GDM1 (cell line): ENCODE measurements at regions not wholly inside any gene's neighbourhood (a gene's known extent, or its start where the extent isn't known, plus 50 kb on each side); places are given as distances from the start of the nearest gene placed in this dataset.

Experiments
- DNase-seq: peaks from one replicate; lab custom pipeline; 2025; lab: John Stamatoyannopoulos, UW

- DNase-seq, result no peak
These were observed 466.8 kb downstream of the ARHGEF28 start for GRCh38 chr5:74092766-74093165.

GRCh38 chr5:74085782-74086181 lies 459.8 kb downstream of the ARHGEF28 start:
- DNase-seq, result no peak

- DNase-seq, result no peak
These were observed 459.2 kb downstream of the ARHGEF28 start for GRCh38 chr5:74085186-74085585.

- no peak for DNase-seq
These were observed 457.2 kb downstream of the ARHGEF28 start for GRCh38 chr5:74083096-74083791.

- DNase-seq, result no peak
These were observed 456.6 kb downstream of the ARHGEF28 start for GRCh38 chr5:74082512-74083055.

- DNase-seq, result no peak
These were observed 455.1 kb downstream of the ARHGEF28 start for GRCh38 chr5:74081126-74081525.

- no peak for DNase-seq
These were observed 454.1 kb downstream of the ARHGEF28 start for GRCh38 chr5:74079971-74080556.

GRCh38 chr5:74075501-74076484 lies 449.8 kb downstream of the ARHGEF28 start:
- no peak for DNase-seq

GRCh38 chr5:74074111-74074510 lies 448.1 kb downstream of the ARHGEF28 start:
- DNase-seq, result no peak

GRCh38 chr5:74073257-74073656 lies 447.3 kb downstream of the ARHGEF28 start:
- DNase-seq, result no peak

GRCh38 chr5:74072646-74073045 lies 446.6 kb downstream of the ARHGEF28 start:
- DNase-seq, result no peak

- DNase-seq, result no peak
These were observed 444.8 kb downstream of the ARHGEF28 start for GRCh38 chr5:74070766-74071165.

- no peak for DNase-seq
These were observed 443.7 kb downstream of the ARHGEF28 start for GRCh38 chr5:74069741-74070140.

- no peak for DNase-seq
These were observed 441.9 kb downstream of the ARHGEF28 start for GRCh38 chr5:74067748-74068541.

GRCh38 chr5:74064911-74065310 lies 438.9 kb downstream of the ARHGEF28 start:
- no peak for DNase-seq

GRCh38 chr5:74064225-74064624 lies 438.2 kb downstream of the ARHGEF28 start:
- DNase-seq, result no peak

- DNase-seq, result no peak
These were observed 437.8 kb downstream of the ARHGEF28 start for GRCh38 chr5:74063821-74064220.

- no peak for DNase-seq
These were observed 437.4 kb downstream of the ARHGEF28 start for GRCh38 chr5:74063346-74063745.

- DNase-seq, result no peak
These were observed 435.3 kb downstream of the ARHGEF28 start for GRCh38 chr5:74061292-74061691.

- no peak for DNase-seq
These were observed 433.7 kb downstream of the ARHGEF28 start for GRCh38 chr5:74059706-74060105.

GRCh38 chr5:74056789-74057164 lies 430.8 kb downstream of the ARHGEF28 start:
- DNase-seq, result no peak
